ENCODE measurements at regions not wholly inside any gene's neighbourhood (a gene's known extent, or its start where the extent isn't known, plus 50 kb on each side); places are given as distances from the start of the nearest gene placed in this dataset.

GRCh38 chr16:73252446-73252845 is 204.5 kb upstream of the ZFHX3 start:
- no peak overlapping the region for H3K4me3 ChIP-seq (ENCODE audit: low read depth, low read length)
- peaks cover 17% of the 10 kb centered on the region for H3K27me3 ChIP-seq (ENCODE audit: insufficient read depth, low read depth, severe bottlenecking)
- H3K9me3 ChIP-seq (ENCODE audit: severe bottlenecking): no peaks in the 10 kb centered on the region
- H3K36me3 ChIP-seq: no peaks in the 10 kb centered on the region
- no peak for DNase-seq
- no peak for TF ChIP-seq CTCF (IDR thresholded peaks at IDR 0.05; ENCODE audit: low read depth, low read length)
- H3K27ac ChIP-seq: no peak overlapping the region

- no peak for DNase-seq
- Histone ChIP-seq H3K36me3 (no peaks in the 10 kb centered on the region), H3K9me3 (ENCODE audit: severe bottlenecking) (no peaks in the 10 kb centered on the region), H3K4me3 (ENCODE audit: low read depth, low read length) (no peak overlapping the region), H3K27ac (no peak overlapping the region), H3K27me3 (ENCODE audit: insufficient read depth, low read depth, severe bottlenecking) (peaks cover 12% of the 10 kb centered on the region)
- no peak for TF ChIP-seq CTCF (IDR thresholded peaks at IDR 0.05; ENCODE audit: low read depth, low read length)
Measured at GRCh38 chr16:73251608-73252007, 203.7 kb upstream of the ZFHX3 start.

- Histone ChIP-seq H3K9me3 (ENCODE audit: severe bottlenecking) (no peaks in the 10 kb centered on the region), H3K4me3 (ENCODE audit: low read depth, low read length) (no peak overlapping the region), H3K36me3 (no peaks in the 10 kb centered on the region), H3K27ac (no peak overlapping the region), H3K27me3 (ENCODE audit: insufficient read depth, low read depth, severe bottlenecking) (peaks cover 10% of the 10 kb centered on the region)
- TF ChIP-seq CTCF (IDR thresholded peaks at IDR 0.05; ENCODE audit: low read depth, low read length): no peak
- DNase-seq: no peak
Measured at GRCh38 chr16:73248316-73248715, 200.4 kb upstream of the ZFHX3 start.

- Histone ChIP-seq H3K27me3 (ENCODE audit: insufficient read depth, low read depth, severe bottlenecking) (peaks cover 32% of the 10 kb centered on the region), H3K27ac (no peak overlapping the region), H3K4me3 (ENCODE audit: low read depth, low read length) (no peak overlapping the region), H3K9me3 (ENCODE audit: severe bottlenecking) (no peaks in the 10 kb centered on the region), H3K36me3 (no peaks in the 10 kb centered on the region)
- DNase-seq: no peak
- TF ChIP-seq CTCF (IDR thresholded peaks at IDR 0.05; ENCODE audit: low read depth, low read length): no peak
Measured at GRCh38 chr16:73240920-73241319, 193.0 kb upstream of the ZFHX3 start.

GRCh38 chr16:73237601-73238000 is 189.7 kb upstream of the ZFHX3 start:
- no peak overlapping the region for H3K27ac ChIP-seq
- DNase-seq: no peak
- H3K4me3 ChIP-seq (ENCODE audit: low read depth, low read length): no peak overlapping the region
- H3K9me3 ChIP-seq (ENCODE audit: severe bottlenecking): no peaks in the 10 kb centered on the region
- TF ChIP-seq CTCF (IDR thresholded peaks at IDR 0.05; ENCODE audit: low read depth, low read length): no peak
- peaks cover 43% of the 10 kb centered on the region for H3K27me3 ChIP-seq (ENCODE audit: insufficient read depth, low read depth, severe bottlenecking)
- no peaks in the 10 kb centered on the region for H3K36me3 ChIP-seq

GRCh38 chr16:73234496-73234895 is 186.6 kb upstream of the ZFHX3 start:
- no peak for TF ChIP-seq CTCF (IDR thresholded peaks at IDR 0.05; ENCODE audit: low read depth, low read length)
- H3K27me3 ChIP-seq (ENCODE audit: insufficient read depth, low read depth, severe bottlenecking): peaks cover 38% of the 10 kb centered on the region
- DNase-seq: no peak
- H3K27ac ChIP-seq: no peak overlapping the region
- H3K9me3 ChIP-seq (ENCODE audit: severe bottlenecking): no peaks in the 10 kb centered on the region
- H3K4me3 ChIP-seq (ENCODE audit: low read depth, low read length): no peak overlapping the region
- H3K36me3 ChIP-seq: no peaks in the 10 kb centered on the region
